Right lobe of liver (tissue), 6 donors: ENCODE measurements at regions not wholly inside any gene's neighbourhood (a gene's known extent, or its start where the extent isn't known, plus 50 kb on each side); places are given as distances from the start of the nearest gene placed in this dataset.
"Not testable (repeated sequence)": the region's sequence is repeated elsewhere in the genome, so short reads cannot be mapped to it uniquely, and the experiment has no call there.

ENCODE experiments used
- ATAC-seq, 4 donors: fragments of 200-7000 bp; cut with Tn5 transposase; one replicate each; pipeline ENCODE4 v1.9.1; 2020; ENCODE audit warnings: mild to moderate bottlenecking in 4 of 4, moderate library complexity in 4 of 4
- DNase-seq, 3 donors: peaks; one replicate each; pipeline ENCODE4 v3.0.0-alpha.2; 2020
- H3K27ac ChIP-seq, 3 donors: fragments of 200-600 bp; one replicate each; pipeline ENCODE4 v1.8.0; 2022
- H3K27me3 ChIP-seq, 2 donors: fragments of 200-600 bp; one replicate each; pipeline ENCODE4 v1.8.0; 2022
- H3K36me3 ChIP-seq, 4 donors: fragments of 200-600 bp; sonication (generic) in 1 of 4; one replicate each; pipeline versions ENCODE4 v1.5.1 to v1.8.0; 2017 to 2022; ENCODE audit warnings: control low read depth in 1 of 4
- H3K4me1 ChIP-seq, 4 donors: fragments of 200-600 bp; sonication (generic) in 1 of 4; one replicate each; pipeline versions ENCODE4 v1.5.1 to v1.8.0; 2017 to 2022; ENCODE audit warnings: control low read depth in 1 of 4
- H3K4me3 ChIP-seq, 3 donors: fragments of 200-600 bp; one replicate each; pipeline ENCODE4 v1.8.0; 2022
- H3K9me3 ChIP-seq, 4 donors: fragments of 200-600 bp; sonication (generic) in 1 of 4; one replicate each; pipeline versions ENCODE4 v1.5.1 to v1.8.0; 2017 to 2022; ENCODE audit warnings: control low read depth in 1 of 4
- POLR2A ChIP-seq: fragments of 450-650 bp; IDR thresholded peaks from one replicate; pipeline ENCODE4 v1.6.1; 2017; ENCODE audit warnings: antibody characterized with exemption, mild to moderate bottlenecking
- WGBS: methylation state at CpG from one replicate; pipeline ENCODE4 v1.1.6; 2018; ENCODE audit warnings: low coverage, low lambda C conversion rate; ENCODE audit not compliant: insufficient coverage; ENCODE audit errors: missing lambda C conversion rate; 5-methylcytosine and 5-hydroxymethylcytosine counted together
- intact Hi-C, 2 donors: fragments of 100-400 bp; cut with DNase I; formaldehyde crosslinking; loops; one replicate each; pipeline versions ENCODE4 v1.11.2 to v1.14.1; 2022
- TF ChIP-seq, protein P1 (sequence below), 4 donors: fragments of 200-600 bp in 3 of 4; fragments of 450-650 bp in 1 of 4; IDR thresholded peaks; one replicate each; pipeline versions ENCODE4 v1.5.1 to v1.8.0; 2016 to 2022; ENCODE audit warnings: antibody characterized with exemption in 4 of 4, mild to moderate bottlenecking in 2 of 4
- donor health status: DM: no; HTN: yes; CAD: no.
- donor health status: DM: no; HTN: no; CAD: no.
- donor health status: DM: no; HTN: no; CAD: no.
- donor health status: DM: no; HTN: yes; CAD: no.
- donor health status: DM: no; HTN: yes; CAD: no.

DNA sequence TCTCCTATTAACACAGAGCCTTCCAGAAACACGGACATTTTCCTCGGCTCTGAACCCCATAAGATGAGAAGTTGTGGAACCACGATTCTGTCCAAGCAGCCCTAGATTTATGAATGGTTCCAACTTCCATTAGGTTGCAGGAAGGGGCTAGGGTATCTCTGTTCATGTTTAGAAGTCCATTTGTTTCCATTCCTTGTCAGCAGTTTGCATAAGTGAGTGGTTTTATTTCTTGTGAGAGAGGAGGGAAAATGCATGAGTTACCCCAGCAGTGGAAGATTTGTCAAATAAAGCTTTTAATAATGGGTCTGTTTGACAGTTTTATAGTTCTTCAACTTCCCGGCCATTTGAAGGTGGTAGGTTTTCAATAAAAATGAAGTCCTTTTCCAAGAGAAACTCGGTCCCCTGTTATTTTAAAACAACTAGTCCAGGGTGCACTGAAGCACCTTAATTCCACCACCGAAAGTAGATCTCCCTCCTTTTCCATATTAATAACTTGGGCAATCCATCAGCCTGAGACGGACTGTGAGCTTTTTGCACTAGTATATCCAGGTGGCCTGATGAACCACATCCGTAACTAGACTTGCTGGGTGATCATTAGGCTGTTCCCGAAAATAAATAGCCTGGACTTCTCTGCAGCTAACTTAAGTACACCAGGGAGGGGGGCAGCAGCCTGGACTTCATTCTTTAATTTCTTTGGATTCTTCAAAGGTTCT lies 181.3 kb downstream of the TMEM114 start:
- H3K27me3 ChIP-seq: no peaks in the 10 kb centered on the region
- H3K9me3 ChIP-seq: no peaks in the 10 kb centered on the region
- intact Hi-C loops: no loop called here
- WGBS: 43% methylated on average over 9 of the region's 9 CpGs
- H3K4me1 ChIP-seq: no peaks in the 10 kb centered on the region
- DNase-seq (no peak), ATAC-seq (no peak)
- H3K4me3 ChIP-seq: no peak overlapping the region
- no peaks in the 10 kb centered on the region for H3K36me3 ChIP-seq
- H3K27ac ChIP-seq: no peak overlapping the region
- TF ChIP-seq, protein P1, sequence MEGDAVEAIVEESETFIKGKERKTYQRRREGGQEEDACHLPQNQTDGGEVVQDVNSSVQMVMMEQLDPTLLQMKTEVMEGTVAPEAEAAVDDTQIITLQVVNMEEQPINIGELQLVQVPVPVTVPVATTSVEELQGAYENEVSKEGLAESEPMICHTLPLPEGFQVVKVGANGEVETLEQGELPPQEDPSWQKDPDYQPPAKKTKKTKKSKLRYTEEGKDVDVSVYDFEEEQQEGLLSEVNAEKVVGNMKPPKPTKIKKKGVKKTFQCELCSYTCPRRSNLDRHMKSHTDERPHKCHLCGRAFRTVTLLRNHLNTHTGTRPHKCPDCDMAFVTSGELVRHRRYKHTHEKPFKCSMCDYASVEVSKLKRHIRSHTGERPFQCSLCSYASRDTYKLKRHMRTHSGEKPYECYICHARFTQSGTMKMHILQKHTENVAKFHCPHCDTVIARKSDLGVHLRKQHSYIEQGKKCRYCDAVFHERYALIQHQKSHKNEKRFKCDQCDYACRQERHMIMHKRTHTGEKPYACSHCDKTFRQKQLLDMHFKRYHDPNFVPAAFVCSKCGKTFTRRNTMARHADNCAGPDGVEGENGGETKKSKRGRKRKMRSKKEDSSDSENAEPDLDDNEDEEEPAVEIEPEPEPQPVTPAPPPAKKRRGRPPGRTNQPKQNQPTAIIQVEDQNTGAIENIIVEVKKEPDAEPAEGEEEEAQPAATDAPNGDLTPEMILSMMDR (IDR thresholded peaks at IDR 0.05): no peak
- no peak for TF ChIP-seq POLR2A

DNA sequence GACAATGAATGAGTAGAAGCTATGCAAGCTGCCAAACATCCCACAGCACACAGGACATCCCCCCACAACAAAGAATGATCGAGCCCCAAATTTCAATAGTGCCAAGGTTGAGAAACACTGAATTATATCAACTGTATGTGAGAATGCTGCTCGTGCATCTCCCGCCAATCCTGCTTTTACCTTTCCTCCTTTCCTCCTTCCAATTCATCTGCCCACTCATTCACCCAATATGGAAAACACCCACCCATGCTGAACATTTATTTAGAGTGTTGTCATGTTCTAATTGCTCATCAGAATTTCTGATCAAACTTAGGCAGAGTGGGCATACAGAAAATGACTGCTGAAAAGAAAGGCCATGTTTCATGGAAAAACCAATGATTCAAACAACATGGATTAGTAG lies 183.0 kb downstream of the TMEM114 start:
- ATAC-seq (no peak), DNase-seq (no peak)
- Histone ChIP-seq H3K4me1 (no peaks in the 10 kb centered on the region), H3K36me3 (no peaks in the 10 kb centered on the region), H3K27ac (no peak overlapping the region), H3K4me3 (no peak overlapping the region), H3K27me3 (no peaks in the 10 kb centered on the region), H3K9me3 (no peaks in the 10 kb centered on the region)
- no peak for TF ChIP-seq POLR2A
- TF ChIP-seq, protein P1 (IDR thresholded peaks at IDR 0.05): no peak
- intact Hi-C loops: no loop called here
- WGBS: 69% methylated on average over 3 of the region's 3 CpGs

DNA sequence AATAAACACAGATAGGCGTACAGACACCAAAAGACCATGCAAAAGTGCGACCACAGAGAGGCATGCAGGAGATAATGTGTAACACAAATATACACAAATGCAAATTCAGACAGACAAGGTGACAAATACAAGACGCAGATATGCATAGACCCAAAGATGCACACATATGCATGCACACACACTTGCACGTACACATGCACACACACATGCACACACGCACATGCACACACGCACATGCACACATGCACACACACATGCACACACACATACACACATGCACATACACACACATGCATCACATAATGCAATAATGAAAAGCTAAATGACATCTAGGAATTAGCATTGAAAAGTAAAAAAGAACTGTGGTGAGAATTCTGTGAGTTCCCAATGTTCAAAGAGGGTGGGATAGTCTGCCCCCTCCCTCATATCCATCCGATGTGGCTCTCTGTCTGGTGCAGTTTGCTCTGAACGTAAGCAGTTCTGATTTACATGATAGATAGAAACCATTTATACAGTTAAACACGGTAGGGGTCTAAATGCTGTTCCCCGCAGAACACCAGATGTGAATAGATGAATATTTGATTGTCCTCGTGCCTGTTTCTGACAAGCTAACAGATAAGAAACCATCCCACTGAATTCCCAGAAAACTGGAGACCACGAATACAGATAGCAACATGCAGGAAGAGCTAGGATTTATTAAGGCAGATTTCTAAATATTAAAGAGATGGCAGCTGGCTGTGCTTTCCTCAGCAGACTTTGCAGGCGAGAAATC lies 186.1 kb downstream of the TMEM114 start:
- H3K27me3 ChIP-seq: no peaks in the 10 kb centered on the region
- no peaks in the 10 kb centered on the region for H3K9me3 ChIP-seq
- no peaks in the 10 kb centered on the region for H3K4me1 ChIP-seq
- intact Hi-C loops: no loop called here
- ATAC-seq (no peak), DNase-seq (no peak)
- no peaks in the 10 kb centered on the region for H3K36me3 ChIP-seq
- no peak overlapping the region for H3K27ac ChIP-seq
- 59% methylated on average over 13 of the region's 13 CpGs for WGBS
- TF ChIP-seq POLR2A: no peak
- TF ChIP-seq, protein P1 (IDR thresholded peaks at IDR 0.05): no peak
- no peak overlapping the region for H3K4me3 ChIP-seq

DNA sequence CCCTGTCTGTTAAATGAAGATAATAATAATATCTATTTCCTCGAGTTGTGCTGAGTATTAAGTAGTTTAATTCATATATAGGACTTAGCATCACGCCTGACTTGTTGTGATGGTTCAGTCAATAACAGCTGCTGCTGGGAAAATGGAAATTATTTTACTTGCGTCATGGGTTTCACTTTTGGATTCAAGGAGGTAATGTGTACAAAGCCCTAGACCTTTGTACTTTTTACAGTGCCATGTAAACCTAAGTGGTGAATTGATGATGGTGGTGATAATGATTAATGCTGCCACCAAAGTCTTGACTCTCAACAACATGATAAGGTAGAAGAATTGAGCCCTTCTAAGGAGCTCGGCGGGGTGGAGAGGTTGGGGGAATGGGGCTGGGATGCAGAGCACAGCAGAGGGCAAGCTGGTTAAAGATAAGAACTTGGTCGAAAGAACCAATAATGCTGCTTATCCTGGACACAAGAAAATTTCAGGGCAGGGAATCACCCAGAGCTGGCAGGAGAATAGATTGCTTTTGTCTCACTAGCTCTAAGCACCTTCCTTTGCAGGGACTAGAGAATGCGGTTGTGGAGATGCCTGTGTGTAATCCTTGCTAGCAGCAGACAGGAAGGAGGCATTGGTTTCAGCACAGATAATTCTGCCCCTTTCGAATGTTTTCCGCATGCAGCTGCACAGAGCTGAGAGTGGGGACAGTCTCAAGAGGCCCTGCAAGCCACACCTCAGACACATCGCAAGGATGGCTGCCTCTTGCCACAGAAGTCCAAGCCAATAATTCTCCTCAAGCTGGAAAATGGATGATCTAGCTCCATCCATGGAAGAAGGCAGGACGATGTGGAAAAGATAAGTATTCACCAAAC lies 187.1 kb downstream of the TMEM114 start:
- H3K27ac ChIP-seq: no peak overlapping the region
- 35% methylated on average over 8 of the region's 11 CpGs for WGBS
- peak in 3 of 4 donors; percentile 19 to 54 (median 28) for ATAC-seq

DNA sequence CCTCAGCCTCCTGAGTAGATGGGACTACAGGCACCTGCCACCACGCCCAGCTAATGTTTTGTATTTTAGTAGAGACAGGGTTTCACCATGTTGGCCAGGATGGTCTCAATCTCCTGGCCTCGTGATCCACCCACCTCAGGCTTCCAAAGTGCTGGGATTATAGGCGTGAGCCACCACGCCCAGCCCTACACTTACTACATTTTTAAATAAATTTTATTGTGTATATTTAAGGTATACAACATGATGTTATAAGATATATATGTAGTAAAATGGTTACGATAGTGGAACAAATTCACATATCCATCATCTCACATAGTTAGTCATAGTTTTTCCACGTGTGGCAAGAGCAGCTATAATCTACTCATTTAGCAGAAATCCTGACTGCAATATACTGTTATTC lies 189.6 kb downstream of the TMEM114 start:
- WGBS: 56% methylated on average over 6 of the region's 6 CpGs
- intact Hi-C loops: not testable (repeated sequence)

More for the DNA sequence above, 187.1 kb downstream of the TMEM114 start:
- Histone ChIP-seq H3K4me3 (no peak overlapping the region), H3K27me3 (no peaks in the 10 kb centered on the region), H3K36me3 (no peaks in the 10 kb centered on the region), H3K4me1 (no peaks in the 10 kb centered on the region), H3K9me3 (no peaks in the 10 kb centered on the region)
- DNase-seq: no peak
- intact Hi-C loops: no loop called here
- TF ChIP-seq, protein P1 (IDR thresholded peaks at IDR 0.05): no peak
- no peak for TF ChIP-seq POLR2A

More for the DNA sequence above, 189.6 kb downstream of the TMEM114 start:
- not testable (repeated sequence) for DNase-seq, H3K9me3 ChIP-seq, H3K27ac ChIP-seq, H3K36me3 ChIP-seq, ATAC-seq, H3K4me3 ChIP-seq, H3K27me3 ChIP-seq, H3K4me1 ChIP-seq
